Parathyroid adenoma (tissue), 2 donors: ENCODE measurements at regions not wholly inside any gene's neighbourhood (a gene's known extent, or its start where the extent isn't known, plus 50 kb on each side); places are given as distances from the start of the nearest gene placed in this dataset.

ENCODE experiments used
- H2AFZ ChIP-seq: fragments of 300-600 bp; sonication (generic); one replicate; pipeline ENCODE4 v1.7.0; 2017; ENCODE audit warnings: antibody characterized with exemption, mild to moderate bottlenecking
- H3K27ac ChIP-seq: fragments of 300-600 bp; sonication (generic); one replicate; pipeline ENCODE4 v1.7.0; 2017
- H3K27me3 ChIP-seq: fragments of 300-600 bp; sonication (generic); one replicate; pipeline ENCODE4 v1.7.0; 2017; ENCODE audit warnings: low read length; ENCODE audit not compliant: control insufficient read depth, insufficient read depth
- H3K36me3 ChIP-seq: fragments of 300-600 bp; sonication (generic); one replicate; pipeline ENCODE4 v1.7.0; 2017; ENCODE audit warnings: low read length; ENCODE audit not compliant: control insufficient read depth, insufficient read depth
- H3K4me1 ChIP-seq: fragments of 300-600 bp; sonication (generic); one replicate; pipeline ENCODE4 v1.7.0; 2017; ENCODE audit warnings: control low read depth
- H3K4me2 ChIP-seq: fragments of 300-600 bp; sonication (generic); one replicate; pipeline ENCODE4 v1.7.0; 2017; ENCODE audit warnings: low read length
- H3K4me3 ChIP-seq: fragments of 300-600 bp; sonication (generic); one replicate; pipeline ENCODE4 v1.7.0; 2017; ENCODE audit warnings: low read depth, low read length
- H3K79me2 ChIP-seq: fragments of 300-600 bp; sonication (generic); one replicate; pipeline ENCODE4 v1.7.0; 2017; ENCODE audit warnings: control low read depth
- H3K9ac ChIP-seq: fragments of 300-600 bp; sonication (generic); one replicate; pipeline ENCODE4 v1.7.0; 2017; ENCODE audit warnings: mild to moderate bottlenecking
- H3K9me3 ChIP-seq: fragments of 300-600 bp; sonication (generic); one replicate; pipeline ENCODE4 v1.7.0; 2017; ENCODE audit warnings: low read length; ENCODE audit not compliant: control insufficient read depth
- TF ChIP-seq, protein P1 (sequence below): fragments of 300-600 bp; sonication (generic); IDR thresholded peaks from one replicate; pipeline ENCODE4 v1.7.0; 2017; ENCODE audit warnings: antibody characterized with exemption, mild to moderate bottlenecking
- donor health status: primary hyperparathyroidism.

DNA sequence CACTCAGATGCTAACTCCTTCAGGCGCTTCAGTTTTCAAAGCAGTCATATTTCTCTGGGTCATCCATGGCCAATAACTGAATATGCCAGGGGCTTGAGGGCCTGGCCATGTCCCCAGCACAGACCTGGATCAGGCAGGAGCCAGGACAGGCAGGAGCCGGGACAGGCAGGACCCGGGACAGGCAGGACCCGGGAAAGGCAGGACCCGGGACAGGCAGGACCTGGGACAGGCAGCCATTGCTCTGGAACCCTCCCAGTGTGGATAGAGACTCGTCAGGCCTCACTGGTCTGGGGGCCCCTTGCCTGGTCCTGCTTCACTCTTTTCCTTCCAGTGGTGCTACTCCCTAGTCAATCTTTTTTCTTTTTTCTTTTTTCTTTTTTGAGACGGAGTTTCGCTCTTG is 117.5 kb upstream of the TEX51 start:
- Histone ChIP-seq H2AFZ (no peak overlapping the region), H3K4me2 (no peak overlapping the region), H3K4me1 (no peaks in the 10 kb centered on the region), H3K36me3 (no peaks in the 10 kb centered on the region), H3K9me3 (no peaks in the 10 kb centered on the region), H3K79me2 (no peaks in the 10 kb centered on the region), H3K27me3 (no peaks in the 10 kb centered on the region), H3K27ac (no peak overlapping the region), H3K9ac (no peak overlapping the region), H3K4me3 (no peak overlapping the region)
- TF ChIP-seq, protein P1, sequence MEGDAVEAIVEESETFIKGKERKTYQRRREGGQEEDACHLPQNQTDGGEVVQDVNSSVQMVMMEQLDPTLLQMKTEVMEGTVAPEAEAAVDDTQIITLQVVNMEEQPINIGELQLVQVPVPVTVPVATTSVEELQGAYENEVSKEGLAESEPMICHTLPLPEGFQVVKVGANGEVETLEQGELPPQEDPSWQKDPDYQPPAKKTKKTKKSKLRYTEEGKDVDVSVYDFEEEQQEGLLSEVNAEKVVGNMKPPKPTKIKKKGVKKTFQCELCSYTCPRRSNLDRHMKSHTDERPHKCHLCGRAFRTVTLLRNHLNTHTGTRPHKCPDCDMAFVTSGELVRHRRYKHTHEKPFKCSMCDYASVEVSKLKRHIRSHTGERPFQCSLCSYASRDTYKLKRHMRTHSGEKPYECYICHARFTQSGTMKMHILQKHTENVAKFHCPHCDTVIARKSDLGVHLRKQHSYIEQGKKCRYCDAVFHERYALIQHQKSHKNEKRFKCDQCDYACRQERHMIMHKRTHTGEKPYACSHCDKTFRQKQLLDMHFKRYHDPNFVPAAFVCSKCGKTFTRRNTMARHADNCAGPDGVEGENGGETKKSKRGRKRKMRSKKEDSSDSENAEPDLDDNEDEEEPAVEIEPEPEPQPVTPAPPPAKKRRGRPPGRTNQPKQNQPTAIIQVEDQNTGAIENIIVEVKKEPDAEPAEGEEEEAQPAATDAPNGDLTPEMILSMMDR, result no peak

DNA sequence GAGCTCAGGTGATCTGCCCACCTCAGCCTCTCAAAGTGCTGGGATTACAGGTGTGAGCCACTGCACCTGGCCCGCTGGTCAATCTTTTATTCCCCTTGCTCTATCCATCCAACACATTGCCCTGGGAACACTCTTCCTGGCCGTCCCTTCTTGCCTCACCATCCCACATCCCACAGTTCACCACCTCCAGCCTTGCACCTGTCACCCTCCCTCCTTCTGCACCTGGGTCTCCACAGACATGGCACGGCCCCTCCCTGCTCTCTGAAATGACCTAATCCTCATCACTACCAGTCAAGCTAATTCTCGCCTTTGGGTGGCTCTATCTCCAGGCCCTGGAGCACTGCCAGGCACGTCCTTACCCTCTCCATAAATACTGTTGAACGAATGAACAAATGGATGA is 116.9 kb upstream of the TEX51 start:
- no peaks in the 10 kb centered on the region for H3K9me3 ChIP-seq
- TF ChIP-seq, protein P1, result no peak
- no peak overlapping the region for H3K27ac ChIP-seq
- no peaks in the 10 kb centered on the region for H3K79me2 ChIP-seq
- no peak overlapping the region for H3K4me3 ChIP-seq
- no peaks in the 10 kb centered on the region for H3K4me1 ChIP-seq
- H3K36me3 ChIP-seq, result no peaks in the 10 kb centered on the region
- H3K9ac ChIP-seq, result no peak overlapping the region
- no peaks in the 10 kb centered on the region for H3K27me3 ChIP-seq
- H2AFZ ChIP-seq, result no peak overlapping the region
- no peak overlapping the region for H3K4me2 ChIP-seq

DNA sequence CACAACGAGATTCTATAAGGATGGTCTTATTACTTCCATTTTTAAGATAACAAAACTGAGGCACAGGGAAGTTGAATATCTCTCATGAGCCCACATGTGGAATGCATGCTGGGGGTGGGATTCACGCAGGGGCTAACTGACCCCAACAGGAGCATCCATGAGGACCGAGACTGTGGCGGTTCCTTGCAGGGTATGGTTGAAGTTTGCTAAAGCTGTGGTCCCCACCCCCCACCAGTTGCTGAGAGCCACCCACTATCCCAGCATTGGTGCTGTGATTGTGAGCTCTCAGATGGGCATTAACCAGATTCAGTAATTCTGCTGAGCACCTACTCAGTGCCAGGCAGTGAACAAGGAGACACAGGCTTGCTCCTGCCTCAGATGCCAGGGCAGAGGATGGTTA is 116.0 kb upstream of the TEX51 start:
- Histone ChIP-seq H3K79me2 (no peaks in the 10 kb centered on the region), H3K9ac (no peak overlapping the region), H3K27me3 (no peaks in the 10 kb centered on the region), H3K4me3 (no peak overlapping the region), H3K27ac (no peak overlapping the region), H3K4me2 (no peak overlapping the region), H3K4me1 (no peaks in the 10 kb centered on the region), H2AFZ (no peak overlapping the region), H3K36me3 (no peaks in the 10 kb centered on the region), H3K9me3 (no peaks in the 10 kb centered on the region)
- TF ChIP-seq, protein P1, result no peak

DNA sequence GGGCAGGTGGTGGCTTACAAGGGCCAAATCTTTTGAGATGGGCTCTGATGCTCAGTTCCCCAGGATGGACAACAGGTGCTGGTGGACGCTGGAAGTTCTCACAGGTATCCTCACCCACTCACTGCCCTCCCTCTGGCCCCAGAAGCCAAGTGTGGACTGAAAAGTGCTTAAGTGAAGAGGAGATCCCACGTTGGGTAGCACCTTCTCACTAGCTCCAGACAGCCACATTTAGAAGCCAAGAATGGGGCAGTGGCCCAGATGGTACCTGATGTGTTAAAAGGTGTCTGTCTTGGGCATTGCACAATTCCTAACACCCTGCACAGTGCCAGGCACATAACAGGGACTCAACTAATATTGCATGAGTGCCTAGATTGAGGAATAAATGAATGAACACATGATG is 115.3 kb upstream of the TEX51 start:
- Histone ChIP-seq H3K79me2 (no peaks in the 10 kb centered on the region), H3K9me3 (no peaks in the 10 kb centered on the region), H3K4me1 (no peaks in the 10 kb centered on the region), H3K27ac (no peak overlapping the region), H3K4me2 (no peak overlapping the region), H3K4me3 (no peak overlapping the region), H3K36me3 (no peaks in the 10 kb centered on the region), H3K9ac (no peak overlapping the region), H2AFZ (no peak overlapping the region), H3K27me3 (no peaks in the 10 kb centered on the region)
- TF ChIP-seq, protein P1, result no peak

DNA sequence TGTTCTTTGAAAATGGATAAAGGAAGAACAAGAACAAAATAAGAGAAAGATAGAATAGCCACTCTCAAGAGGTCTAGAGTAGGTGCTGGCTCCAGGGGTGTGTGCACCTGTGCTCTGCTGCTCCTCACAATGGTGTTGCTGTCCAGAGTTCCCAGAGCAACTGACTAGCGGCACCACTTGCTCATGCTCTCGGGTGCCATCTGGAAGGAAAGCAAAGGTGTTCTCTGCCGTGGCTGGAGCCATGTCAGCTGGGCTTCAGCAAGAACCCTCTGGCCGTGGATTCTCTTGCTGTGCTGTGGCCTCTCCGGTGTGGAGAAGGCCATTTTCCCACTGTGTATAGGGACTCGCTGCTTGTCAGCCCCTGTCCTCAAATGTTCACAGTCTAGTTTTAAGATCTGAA is 114.6 kb upstream of the TEX51 start:
- no peak overlapping the region for H3K9ac ChIP-seq
- H3K79me2 ChIP-seq, result no peaks in the 10 kb centered on the region
- no peaks in the 10 kb centered on the region for H3K27me3 ChIP-seq
- no peak overlapping the region for H3K4me3 ChIP-seq
- TF ChIP-seq, protein P1, result no peak
- H3K9me3 ChIP-seq, result no peaks in the 10 kb centered on the region
- no peak overlapping the region for H3K27ac ChIP-seq
- no peaks in the 10 kb centered on the region for H3K36me3 ChIP-seq
- H3K4me1 ChIP-seq, result no peaks in the 10 kb centered on the region
- no peak overlapping the region for H3K4me2 ChIP-seq
- no peak overlapping the region for H2AFZ ChIP-seq
